CD4-positive, alpha-beta T cell treated with Interleukin-17A for 4 hours (primary cell): ENCODE measurements at regions not wholly inside any gene's neighbourhood (a gene's known extent, or its start where the extent isn't known, plus 50 kb on each side); places are given as distances from the start of the nearest gene placed in this dataset.
"Not testable (repeated sequence)": the region's sequence is repeated elsewhere in the genome, so short reads cannot be mapped to it uniquely, and the experiment has no call there.

ENCODE experiments used
- DNase-seq: peaks from one replicate; pipeline ENCODE4 v3.0.0-alpha.2; 2020; ENCODE audit warnings: mixed read lengths

- DNase-seq = no peak
These were observed 102.9 kb downstream of the PSMG1 start for GRCh38 chr21:39080366-39080765.

- DNase-seq = no peak
These were observed 103.6 kb downstream of the PSMG1 start for GRCh38 chr21:39079617-39080016.

- DNase-seq = no peak
These were observed 104.8 kb downstream of the PSMG1 start for GRCh38 chr21:39078322-39079065.

- DNase-seq = no peak
These were observed 105.4 kb downstream of the PSMG1 start for GRCh38 chr21:39077876-39078275.

- DNase-seq = no peak
These were observed 108.7 kb downstream of the PSMG1 start for GRCh38 chr21:39074508-39074907.

DNA sequence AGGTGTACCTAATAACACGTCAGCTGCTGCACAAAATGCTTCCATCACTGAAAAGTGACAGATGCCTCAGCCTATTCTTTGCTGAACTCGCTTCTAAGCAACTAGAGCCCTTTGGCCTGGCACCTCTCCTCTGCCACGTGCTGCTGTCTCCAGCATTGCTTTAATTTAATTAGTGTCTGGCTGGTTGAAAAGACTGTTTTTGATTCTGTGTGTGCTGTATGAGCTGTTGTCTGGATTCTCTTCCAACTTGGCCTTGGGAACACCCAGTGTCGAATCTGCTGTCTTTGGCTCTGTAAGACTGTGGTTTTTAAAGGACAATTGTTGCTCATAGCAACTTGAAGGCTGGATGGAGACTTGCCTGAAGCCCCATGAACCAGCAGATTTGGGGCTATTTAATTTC is 109.5 kb downstream of the PSMG1 start:
- no peak for DNase-seq

DNA sequence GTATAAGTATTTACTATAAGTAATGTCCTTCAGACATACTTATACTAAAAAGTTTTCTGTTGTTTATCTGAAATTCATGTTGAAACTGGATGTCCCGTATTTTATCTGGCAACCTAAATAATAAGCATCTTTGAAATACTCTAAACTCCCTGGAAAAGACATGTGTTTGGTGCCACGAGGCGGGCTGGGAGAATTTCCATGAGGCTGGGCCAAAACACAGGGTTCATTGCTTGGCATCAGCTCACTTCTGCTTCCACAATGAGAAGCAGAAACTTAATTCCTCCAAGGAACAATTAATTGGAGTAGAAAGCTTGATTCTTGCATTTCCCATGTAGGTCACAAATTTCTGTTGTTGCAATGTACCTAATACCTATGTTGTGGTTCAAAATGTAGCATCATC is 110.2 kb downstream of the PSMG1 start:
- no peak for DNase-seq

GRCh38 chr21:39072468-39072867 is 110.8 kb downstream of the PSMG1 start:
- DNase-seq = no peak

DNA sequence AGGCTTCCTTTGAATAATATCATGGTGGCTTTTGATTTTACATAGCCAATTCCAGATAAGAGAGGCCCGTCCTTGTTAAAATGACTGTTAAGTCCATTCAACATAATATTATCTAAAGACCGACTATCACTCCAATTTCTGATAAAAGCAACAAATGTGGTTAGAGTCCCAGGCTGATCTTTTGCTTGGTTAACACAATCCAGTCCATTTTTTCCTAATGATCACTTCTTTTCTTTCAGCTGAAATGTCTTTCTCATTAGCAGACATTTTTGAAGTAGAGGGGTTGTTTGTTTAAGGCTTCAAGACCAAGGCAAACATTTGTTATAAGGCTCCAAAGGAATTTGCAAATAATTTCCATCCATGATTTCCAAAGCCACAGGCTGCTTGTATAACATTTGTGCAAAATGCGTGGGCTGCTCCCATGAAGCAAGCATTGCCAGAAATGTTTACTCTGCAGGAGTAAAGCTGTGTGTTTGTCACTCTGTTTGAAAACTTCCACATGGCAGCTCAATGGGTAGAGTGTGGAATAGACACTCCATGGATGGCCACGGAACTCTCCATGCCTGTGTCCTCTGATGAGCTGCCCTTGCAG is 111.5 kb downstream of the PSMG1 start:
- DNase-seq = no peak

DNA sequence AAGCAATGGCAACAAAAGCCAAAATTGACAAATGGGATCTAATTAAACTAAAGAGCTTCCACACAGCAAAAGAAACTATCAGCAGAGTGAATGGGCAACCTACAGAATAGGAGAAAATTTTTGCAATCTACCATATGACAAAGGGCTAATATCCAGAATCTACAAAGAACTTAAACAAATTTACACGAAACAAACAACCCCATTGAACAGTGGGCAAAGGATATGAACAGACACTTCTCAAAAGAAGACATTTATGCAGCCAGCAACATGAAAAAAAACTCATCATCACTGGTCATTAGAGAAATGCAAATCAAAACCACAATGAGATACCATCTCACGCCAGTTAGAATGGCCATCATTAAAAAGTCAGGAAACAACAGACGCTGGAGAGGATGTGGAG is 113.4 kb downstream of the PSMG1 start:
- DNase-seq = not testable (repeated sequence)

- no peak for DNase-seq
These were observed 116.1 kb downstream of the PSMG1 start for GRCh38 chr21:39066829-39067780.

GRCh38 chr21:39065917-39066316 is 117.3 kb downstream of the PSMG1 start:
- DNase-seq = no peak

DNA sequence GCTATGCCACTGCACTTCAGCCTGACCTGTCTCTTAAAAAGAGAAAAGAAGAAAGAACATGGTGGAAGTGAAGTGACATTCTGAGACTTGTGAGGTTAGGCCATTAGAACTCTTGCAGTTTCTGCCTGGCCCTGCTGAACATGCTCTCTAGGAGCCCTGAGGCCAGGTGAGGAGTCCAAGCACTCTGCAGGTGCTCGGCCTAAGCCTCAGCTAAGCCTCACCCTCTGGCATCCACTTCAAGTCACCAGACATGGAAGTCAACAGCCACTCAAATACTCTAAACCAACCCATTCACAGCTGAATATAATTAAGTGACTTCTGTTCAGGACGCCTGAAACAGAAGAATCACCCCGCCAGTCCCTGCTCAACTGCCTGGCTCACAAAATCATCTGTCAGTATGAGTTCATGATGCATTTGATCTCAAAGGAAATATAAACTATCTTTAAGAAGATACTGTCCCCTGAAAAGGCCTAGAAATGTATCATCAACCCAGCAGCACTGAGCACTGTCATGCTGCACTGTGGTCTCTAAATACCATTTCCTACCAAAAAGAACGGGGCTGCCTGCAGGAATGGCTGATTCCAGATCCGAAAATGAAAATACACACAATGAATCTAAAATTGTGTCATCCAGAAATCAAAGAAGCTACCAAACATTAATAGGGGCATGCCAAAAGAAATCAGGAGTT is 118.8 kb downstream of the PSMG1 start:
- DNase-seq = no peak

DNA sequence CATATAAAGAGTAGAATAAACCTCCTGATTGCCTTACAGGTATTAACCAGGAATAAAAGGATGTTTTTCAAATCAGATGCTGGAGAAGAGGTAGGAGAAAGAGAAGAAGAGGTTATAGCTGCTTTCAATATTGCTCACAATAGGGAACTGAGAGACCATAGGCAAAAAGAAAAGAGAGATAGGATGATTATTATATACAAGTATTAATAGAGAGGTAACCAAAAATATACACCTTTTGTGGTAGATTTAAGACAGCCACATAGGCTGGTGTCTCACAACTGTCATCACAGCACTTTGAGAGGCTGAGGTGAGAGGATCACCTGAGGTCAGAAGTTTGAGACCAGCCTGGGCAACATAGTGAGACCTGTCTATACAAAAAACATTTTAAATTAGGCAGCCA is 119.7 kb downstream of the PSMG1 start:
- no peak for DNase-seq

DNA sequence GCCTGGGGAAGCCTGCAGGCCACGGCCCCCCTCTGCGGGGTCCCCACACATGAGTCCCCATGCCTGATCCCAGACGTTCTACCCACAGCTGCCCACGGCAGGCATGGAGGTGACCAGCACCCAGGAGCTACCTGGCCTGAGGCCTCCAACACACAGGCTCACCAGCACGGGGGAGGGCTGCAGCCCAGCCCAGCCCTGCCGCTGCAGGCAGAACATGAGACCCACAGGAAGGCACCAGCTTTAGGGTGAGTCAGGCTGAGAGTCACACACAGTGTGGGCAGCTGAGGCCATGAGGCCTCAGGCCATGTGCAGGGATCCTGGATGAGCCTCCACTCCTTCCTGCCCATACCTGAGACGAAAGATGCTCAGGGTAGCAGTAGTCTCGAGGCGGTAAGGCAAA is 121.1 kb downstream of the PSMG1 start:
- DNase-seq = no peak

DNA sequence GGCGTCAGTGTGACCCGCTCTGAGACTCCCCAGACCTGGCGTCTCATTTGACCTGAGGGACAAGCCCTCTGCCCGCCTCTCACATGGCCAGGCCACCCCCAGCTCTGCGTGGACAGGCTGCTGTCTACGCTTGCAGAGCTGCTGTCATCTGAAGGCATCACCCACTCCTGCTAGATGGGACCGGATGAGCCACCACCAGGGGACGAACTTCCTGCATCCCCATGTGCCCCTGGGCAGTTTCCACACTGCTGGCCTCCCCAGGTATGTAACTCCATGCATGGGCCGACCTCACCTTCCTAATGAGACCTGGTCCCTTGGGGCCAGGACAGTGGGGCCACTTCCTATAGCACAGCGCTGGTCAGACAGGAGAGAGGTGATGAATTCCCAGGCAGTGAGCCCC is 121.5 kb downstream of the PSMG1 start:
- DNase-seq = no peak

GRCh38 chr21:39060485-39061083 is 122.7 kb downstream of the PSMG1 start:
- DNase-seq = no peak

- DNase-seq = no peak
These were observed 126.1 kb downstream of the PSMG1 start for GRCh38 chr21:39057121-39057520.

DNA sequence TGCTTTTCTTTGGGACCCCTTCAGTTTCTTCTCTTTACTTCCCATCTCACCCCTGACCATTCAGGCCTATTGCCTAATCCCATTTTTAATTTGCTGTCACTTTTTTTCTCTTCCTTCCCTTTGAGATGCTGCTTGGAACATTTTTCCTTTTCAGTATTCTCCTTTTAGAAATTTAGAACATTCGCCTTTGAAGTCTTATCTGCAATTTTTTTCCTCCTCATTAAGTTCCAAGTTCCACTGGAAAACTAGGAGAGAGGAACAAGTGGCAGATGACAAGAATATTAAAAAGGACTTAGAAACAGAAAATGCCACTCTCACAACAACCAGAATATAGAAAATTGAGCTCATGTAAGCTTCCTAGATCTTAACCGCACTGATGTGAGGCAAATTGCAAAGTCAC is 126.6 kb downstream of the PSMG1 start:
- DNase-seq = no peak

DNA sequence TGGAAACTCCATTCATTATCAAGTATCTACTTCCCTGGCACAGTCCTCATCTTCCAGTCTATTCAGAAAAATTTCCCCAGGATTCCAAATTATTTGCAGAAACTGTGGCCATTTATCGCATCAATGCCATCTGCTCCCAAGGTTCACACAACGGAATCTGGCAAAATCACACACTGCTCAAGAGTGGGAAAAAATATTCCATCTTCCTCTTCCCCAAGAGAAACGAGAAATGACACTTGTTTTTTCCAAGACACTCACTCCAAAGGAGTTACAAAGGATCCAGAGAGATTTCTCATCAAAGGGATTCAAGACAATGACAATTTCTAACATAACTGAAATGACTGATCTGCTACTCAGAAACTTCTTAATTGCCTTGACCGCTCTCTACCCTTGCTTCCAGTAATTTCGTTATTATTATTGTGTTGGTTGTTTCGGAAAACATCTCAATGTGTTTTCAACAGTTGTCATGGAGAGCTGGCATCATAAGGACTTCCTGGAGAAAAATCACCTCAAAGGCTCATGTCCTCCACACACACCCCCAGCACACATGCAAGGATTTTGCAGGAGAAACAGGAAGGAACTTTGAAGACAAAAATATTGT is 128.0 kb downstream of the PSMG1 start:
- DNase-seq = no peak

DNA sequence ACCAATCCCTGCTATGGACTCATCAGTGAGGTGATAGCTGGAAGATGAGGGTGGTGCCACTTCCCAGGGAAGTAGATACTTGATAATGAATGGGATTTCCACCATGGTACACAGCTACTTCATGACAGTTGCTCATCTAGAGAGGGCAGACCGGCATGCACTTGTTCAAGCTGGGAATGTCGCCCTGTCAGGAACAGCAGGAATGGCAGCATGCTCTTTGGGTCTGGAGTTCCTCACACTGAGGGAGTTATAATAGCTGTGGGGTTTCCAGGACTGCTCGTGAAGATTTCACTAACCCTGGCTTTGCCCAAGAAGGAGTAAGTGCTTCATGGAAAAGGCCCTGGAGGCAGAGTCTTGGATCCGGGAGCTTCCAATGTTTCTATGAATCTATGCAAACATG is 129.2 kb downstream of the PSMG1 start:
- DNase-seq = no peak

DNA sequence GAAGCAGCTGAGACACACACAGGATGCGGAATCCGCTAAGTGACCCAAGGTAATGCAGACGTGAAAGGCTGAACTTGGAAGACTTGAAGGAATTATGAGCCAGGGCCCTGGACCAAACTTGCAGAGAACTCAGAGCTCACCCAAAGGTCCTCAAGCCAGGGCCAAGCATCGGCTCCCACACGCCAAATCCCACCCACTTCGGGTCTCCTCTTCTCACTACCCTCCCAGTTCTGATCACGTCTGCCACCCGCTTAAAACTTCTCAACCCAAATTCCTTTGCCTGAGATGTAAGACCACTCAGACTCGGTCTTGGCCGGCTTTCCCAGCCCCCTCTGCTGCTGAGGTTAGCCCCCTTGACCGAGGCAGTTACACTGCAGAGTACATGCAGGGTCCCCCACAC is 130.1 kb downstream of the PSMG1 start:
- no peak for DNase-seq
